ENCODE measurements at regions not wholly inside any gene's neighbourhood (a gene's known extent, or its start where the extent isn't known, plus 50 kb on each side); places are given as distances from the start of the nearest gene placed in this dataset.

DNA sequence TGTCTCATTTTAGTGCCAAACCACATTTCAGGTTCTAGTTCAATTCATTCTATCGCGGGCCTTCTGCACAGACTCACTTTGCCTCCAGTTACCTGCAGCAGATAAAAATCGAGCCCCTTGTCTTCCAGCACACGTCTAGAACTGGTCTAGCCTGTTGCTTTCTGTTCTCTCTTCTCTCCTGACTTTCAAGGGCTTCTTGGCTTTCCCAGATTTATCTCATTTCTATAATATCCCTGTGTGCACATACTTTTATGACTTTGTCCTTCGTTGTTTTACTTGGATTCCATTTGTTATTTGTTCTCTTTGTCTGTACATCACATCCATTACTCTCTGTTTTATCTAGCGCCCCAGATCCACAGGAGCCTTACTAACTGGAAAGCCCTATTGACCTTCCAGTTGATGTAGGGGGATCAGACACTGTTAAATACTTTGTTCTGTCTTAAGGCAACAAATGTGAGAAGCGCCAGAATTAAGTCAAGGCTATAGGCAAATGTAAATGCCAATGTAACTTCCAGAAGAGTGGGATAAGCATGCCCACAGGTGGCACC, 284.5 kb upstream of the ADGRL4 start:
- H3K36me3 ChIP-seq: no peaks in the 10 kb centered on the region
- intact Hi-C loops (cut with DNase I): no loop called here
- TF ChIP-seq POLR2A (IDR thresholded peaks at IDR 0.05) (no peak), CTCF (IDR thresholded peaks at IDR 0.05) (no peak)
- WGBS, 2 donors: 72 to 79% methylated on average over 7 of the region's 7 CpGs
- H3K4me1 ChIP-seq: no peaks in the 10 kb centered on the region
- DNase-seq: no peak
- H3K4me3 ChIP-seq: no peak overlapping the region
- no peaks in the 10 kb centered on the region for H3K9me3 ChIP-seq
- no peaks in the 10 kb centered on the region for H3K27me3 ChIP-seq
- no peak overlapping the region for H3K27ac ChIP-seq

GRCh38 chr1:79287982-79288381, 281.5 kb upstream of the ADGRL4 start:
- Histone ChIP-seq H3K4me1 (no peaks in the 10 kb centered on the region), H3K27me3 (no peaks in the 10 kb centered on the region), H3K36me3 (no peaks in the 10 kb centered on the region), H3K9me3 (no peaks in the 10 kb centered on the region), H3K27ac (no peak overlapping the region), H3K4me3 (no peak overlapping the region)
- DNase-seq: no peak
- intact Hi-C loops (cut with DNase I): no loop called here
- WGBS, 2 donors: 71 to 80% methylated on average over 2 of the region's 2 CpGs
- TF ChIP-seq POLR2A (IDR thresholded peaks at IDR 0.05) (no peak), CTCF (IDR thresholded peaks at IDR 0.05) (no peak)

DNA sequence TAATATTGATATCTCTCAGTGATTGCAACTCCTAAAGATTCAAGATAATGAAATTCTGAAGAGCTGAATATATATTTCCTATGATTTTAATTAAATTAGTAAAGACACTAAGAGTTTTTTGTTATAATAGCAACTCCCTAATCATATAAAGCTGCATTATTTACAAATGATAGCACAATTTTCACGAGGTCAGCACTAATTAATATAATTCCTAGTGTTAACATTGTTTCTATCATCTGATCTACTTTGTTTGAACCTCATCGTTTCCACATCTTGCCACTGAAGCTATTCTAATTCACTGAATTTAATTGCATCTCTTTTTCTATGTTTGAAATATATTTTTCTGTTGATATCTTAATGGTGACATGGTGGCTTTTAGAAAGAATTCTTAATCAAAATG, 279.1 kb upstream of the ADGRL4 start:
- DNase-seq: no peak
- WGBS, 2 donors: 44 to 54% methylated on average over 2 of the region's 2 CpGs

GRCh38 chr1:79283451-79283850, 276.9 kb upstream of the ADGRL4 start:
- WGBS, 2 donors: 83 to 87% methylated on average over 10 of the region's 10 CpGs
- intact Hi-C loops (cut with DNase I): no loop called here
- Histone ChIP-seq H3K9me3 (no peaks in the 10 kb centered on the region), H3K27ac (no peak overlapping the region), H3K4me1 (no peaks in the 10 kb centered on the region), H3K4me3 (no peak overlapping the region), H3K36me3 (no peaks in the 10 kb centered on the region), H3K27me3 (no peaks in the 10 kb centered on the region)
- DNase-seq: no peak
- no peak for TF ChIP-seq POLR2A (IDR thresholded peaks at IDR 0.05)
- TF ChIP-seq CTCF (IDR thresholded peaks at IDR 0.05): no peak

More for the DNA sequence above, 279.1 kb upstream of the ADGRL4 start:
- intact Hi-C loops (cut with DNase I): no loop called here
- H3K36me3 ChIP-seq: no peaks in the 10 kb centered on the region
- H3K9me3 ChIP-seq: no peaks in the 10 kb centered on the region
- H3K4me3 ChIP-seq: no peak overlapping the region
- no peaks in the 10 kb centered on the region for H3K4me1 ChIP-seq
- TF ChIP-seq POLR2A (IDR thresholded peaks at IDR 0.05) (no peak), CTCF (IDR thresholded peaks at IDR 0.05) (no peak)
- no peak overlapping the region for H3K27ac ChIP-seq
- no peaks in the 10 kb centered on the region for H3K27me3 ChIP-seq

- Histone ChIP-seq H3K27ac (no peak overlapping the region), H3K27me3 (no peaks in the 10 kb centered on the region), H3K4me1 (no peaks in the 10 kb centered on the region), H3K36me3 (no peaks in the 10 kb centered on the region), H3K4me3 (no peak overlapping the region), H3K9me3 (peaks cover 0 to 1% (median 0%) of the 10 kb centered on the region in 3 donors)
- TF ChIP-seq CTCF (IDR thresholded peaks at IDR 0.05) (no peak), POLR2A (IDR thresholded peaks at IDR 0.05) (no peak)
- intact Hi-C loops (cut with DNase I): no loop called here
- WGBS, 2 donors: 62 to 75% methylated on average over 6 of the region's 6 CpGs
- DNase-seq: no peak
Measured at GRCh38 chr1:79281442-79281841, 274.9 kb upstream of the ADGRL4 start.
